ENCODE measurements at regions not wholly inside any gene's neighbourhood (a gene's known extent, or its start where the extent isn't known, plus 50 kb on each side); places are given as distances from the start of the nearest gene placed in this dataset.

DNA sequence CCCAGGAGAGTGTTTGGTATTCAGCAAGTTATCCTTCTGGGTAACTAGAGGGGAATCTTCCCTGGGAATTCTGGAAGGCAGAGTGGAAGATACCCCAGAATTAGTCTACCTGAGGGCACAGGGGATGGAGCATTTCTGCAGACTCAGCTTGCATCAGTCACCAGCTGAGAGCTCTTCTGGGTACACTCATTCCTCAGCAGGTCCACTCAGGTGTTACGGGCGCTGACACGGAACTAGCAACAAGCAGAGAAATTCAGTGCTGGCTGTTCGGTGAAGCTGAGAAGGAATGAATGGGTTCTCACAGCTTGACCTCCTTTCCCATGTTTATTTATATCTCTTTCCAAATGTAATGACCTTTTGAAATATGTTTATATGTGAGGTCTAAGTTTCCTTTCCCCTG, 106.0 kb upstream of the PNPLA4 start:
- DNase-seq (ENCODE audit: low read depth): no peak
- TF ChIP-seq, protein P1, sequence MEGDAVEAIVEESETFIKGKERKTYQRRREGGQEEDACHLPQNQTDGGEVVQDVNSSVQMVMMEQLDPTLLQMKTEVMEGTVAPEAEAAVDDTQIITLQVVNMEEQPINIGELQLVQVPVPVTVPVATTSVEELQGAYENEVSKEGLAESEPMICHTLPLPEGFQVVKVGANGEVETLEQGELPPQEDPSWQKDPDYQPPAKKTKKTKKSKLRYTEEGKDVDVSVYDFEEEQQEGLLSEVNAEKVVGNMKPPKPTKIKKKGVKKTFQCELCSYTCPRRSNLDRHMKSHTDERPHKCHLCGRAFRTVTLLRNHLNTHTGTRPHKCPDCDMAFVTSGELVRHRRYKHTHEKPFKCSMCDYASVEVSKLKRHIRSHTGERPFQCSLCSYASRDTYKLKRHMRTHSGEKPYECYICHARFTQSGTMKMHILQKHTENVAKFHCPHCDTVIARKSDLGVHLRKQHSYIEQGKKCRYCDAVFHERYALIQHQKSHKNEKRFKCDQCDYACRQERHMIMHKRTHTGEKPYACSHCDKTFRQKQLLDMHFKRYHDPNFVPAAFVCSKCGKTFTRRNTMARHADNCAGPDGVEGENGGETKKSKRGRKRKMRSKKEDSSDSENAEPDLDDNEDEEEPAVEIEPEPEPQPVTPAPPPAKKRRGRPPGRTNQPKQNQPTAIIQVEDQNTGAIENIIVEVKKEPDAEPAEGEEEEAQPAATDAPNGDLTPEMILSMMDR (conservative IDR thresholded peaks at IDR 0.05; ENCODE audit: low read depth, low read length): no peak

DNA sequence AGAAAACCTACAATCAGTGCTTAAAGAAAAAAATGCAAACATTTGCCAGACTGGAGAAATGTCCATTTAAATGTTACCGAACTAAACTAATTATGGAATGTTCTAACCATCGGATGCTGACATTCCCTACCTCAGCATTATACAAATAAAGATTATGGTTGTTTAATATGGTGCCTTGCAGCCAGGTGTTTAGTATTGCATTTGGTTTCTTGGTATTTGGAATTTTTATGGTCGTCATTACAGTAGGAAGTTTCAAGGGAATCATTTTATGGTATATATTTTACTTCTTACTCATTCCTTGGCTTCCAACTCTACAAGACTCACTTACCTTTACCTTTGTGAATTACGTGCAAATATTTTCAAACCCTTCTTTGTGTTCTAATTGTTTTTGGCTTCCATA, 103.1 kb upstream of the PNPLA4 start:
- TF ChIP-seq, protein P1 (conservative IDR thresholded peaks at IDR 0.05; ENCODE audit: low read depth, low read length): no peak
- no peak for DNase-seq (ENCODE audit: low read depth)
- no peak overlapping the region for H3K4me3 ChIP-seq (ENCODE audit: low read length)

More for the DNA sequence above, 106.0 kb upstream of the PNPLA4 start:
- H3K4me3 ChIP-seq (ENCODE audit: low read length): no peak overlapping the region

DNA sequence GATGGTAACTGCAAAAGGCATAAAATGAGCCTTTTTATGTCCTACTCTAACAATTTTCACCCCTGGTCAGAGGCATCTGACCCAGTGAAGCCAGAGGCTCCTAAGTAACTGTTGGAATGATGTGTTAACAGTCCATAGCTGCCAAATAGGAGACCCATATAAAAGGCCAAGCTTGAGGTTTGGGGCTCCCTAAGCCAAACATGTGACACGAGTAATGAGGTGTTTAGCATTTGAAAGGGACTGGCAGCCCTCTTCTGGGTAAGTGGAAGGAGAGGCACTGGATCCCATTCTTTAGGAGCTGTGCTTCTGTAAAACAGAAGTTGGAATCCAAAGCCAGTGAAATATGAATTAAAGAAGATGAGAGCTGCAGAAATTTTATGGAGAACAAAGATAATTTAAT, 100.6 kb upstream of the PNPLA4 start:
- TF ChIP-seq, protein P1 (conservative IDR thresholded peaks at IDR 0.05; ENCODE audit: low read depth, low read length): no peak
- no peak for DNase-seq (ENCODE audit: low read depth)
- no peak overlapping the region for H3K4me3 ChIP-seq (ENCODE audit: low read length)

DNA sequence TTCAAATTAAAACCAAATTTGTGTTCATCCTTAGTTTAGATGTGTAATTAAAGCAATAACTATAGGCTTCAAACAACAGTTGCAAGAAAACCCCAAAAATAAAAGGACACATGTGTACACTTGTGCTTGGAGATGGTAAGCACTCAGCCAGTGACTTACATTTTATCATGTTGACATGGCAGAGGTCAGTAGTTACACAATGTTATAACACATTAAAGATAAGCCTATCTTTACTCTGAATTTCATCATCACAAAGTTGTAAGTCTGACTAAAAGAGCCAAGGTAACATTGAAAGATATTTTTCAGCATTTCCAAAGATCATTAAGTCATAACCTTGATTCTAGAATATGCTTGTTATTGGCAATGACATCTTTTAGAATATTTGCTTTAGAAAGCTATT, 98.5 kb upstream of the PNPLA4 start:
- DNase-seq (ENCODE audit: low read depth): no peak

DNA sequence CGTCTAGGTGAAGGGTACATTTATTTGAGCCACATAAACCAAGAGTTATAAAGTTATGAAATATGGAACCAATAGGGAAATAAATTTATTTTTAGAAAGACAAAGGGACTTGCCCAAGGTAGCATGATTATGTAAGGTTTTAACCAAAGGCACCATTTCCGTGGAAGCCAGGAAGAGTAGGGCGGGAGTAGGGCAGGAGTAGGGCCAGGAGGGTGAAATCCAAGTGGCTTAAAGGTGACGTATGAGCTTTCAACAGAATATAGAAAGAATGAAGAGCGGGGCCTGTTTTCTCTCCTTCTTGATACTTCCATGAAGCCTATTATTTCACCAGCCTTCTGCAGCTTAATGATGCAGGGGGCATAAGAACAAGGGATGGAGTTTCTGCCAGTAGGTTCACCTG, 91.7 kb upstream of the PNPLA4 start:
- TF ChIP-seq, protein P1 (conservative IDR thresholded peaks at IDR 0.05; ENCODE audit: low read depth, low read length): no peak
- H3K4me3 ChIP-seq (ENCODE audit: low read length): no peak overlapping the region
- no peak for DNase-seq (ENCODE audit: low read depth)

More for the DNA sequence above, 98.5 kb upstream of the PNPLA4 start:
- TF ChIP-seq, protein P1 (conservative IDR thresholded peaks at IDR 0.05; ENCODE audit: low read depth, low read length): no peak
- H3K4me3 ChIP-seq (ENCODE audit: low read length): no peak overlapping the region

DNA sequence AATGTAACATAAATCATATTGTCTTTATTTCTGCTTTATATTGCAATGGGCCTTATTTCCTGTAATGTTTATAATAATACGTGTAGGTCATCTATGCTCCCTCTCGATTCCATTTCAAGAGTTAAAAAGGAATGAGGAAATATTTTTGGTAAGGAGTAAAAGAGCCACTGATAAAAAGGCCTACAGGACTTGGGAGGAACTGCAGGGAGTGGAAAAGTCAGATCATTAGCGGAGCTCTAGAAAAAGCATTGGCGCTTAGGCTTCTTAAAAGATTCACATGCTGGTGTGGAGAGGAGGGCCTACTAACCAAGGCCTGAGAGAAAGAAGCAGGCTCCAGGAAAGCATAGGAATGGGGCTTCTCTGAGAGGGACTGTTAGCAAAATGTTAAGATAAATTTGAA, 82.9 kb upstream of the PNPLA4 start:
- TF ChIP-seq, protein P1 (conservative IDR thresholded peaks at IDR 0.05; ENCODE audit: low read depth, low read length): no peak
- DNase-seq (ENCODE audit: low read depth): no peak
- no peak overlapping the region for H3K4me3 ChIP-seq (ENCODE audit: low read length)

DNA sequence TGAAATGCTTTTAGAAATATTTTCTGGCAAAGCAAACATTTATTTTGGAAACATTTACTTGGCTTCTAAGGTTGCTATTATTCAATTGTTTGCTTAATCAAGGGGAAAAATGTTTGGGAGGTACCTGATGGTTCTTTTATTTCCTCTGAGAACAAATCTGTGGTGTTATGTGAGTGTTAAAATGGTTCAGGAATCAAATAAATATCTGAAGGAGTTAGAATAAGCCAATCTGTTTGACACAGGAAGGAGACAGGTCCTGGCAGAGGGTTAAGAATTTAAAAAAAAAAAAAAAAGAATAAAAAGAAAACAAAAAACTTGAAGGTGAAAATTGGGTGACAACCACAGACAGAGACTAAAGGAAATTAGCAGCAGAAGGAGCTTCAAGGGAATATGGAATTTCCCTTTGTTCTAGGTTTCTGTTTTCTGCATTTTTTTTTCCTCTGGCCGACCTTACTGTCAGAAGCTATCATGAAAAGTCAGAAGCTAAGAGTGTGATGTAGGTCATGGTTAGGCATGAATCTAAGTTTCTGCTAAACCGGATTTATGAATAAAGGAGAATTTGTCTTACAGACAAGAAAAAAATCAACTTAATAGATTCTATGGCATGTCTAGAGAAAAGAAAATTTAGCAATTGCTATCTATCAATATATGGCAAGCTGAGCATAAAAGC, 78.6 kb upstream of the PNPLA4 start:
- H3K4me3 ChIP-seq (ENCODE audit: low read length): no peak overlapping the region
- no peak for DNase-seq (ENCODE audit: low read depth)
- TF ChIP-seq, protein P1 (conservative IDR thresholded peaks at IDR 0.05; ENCODE audit: low read depth, low read length): no peak

Measured in retinal pigment epithelial cell (primary cell).